ENCODE measurements at regions not wholly inside any gene's neighbourhood (a gene's known extent, or its start where the extent isn't known, plus 50 kb on each side); places are given as distances from the start of the nearest gene placed in this dataset.

DNA sequence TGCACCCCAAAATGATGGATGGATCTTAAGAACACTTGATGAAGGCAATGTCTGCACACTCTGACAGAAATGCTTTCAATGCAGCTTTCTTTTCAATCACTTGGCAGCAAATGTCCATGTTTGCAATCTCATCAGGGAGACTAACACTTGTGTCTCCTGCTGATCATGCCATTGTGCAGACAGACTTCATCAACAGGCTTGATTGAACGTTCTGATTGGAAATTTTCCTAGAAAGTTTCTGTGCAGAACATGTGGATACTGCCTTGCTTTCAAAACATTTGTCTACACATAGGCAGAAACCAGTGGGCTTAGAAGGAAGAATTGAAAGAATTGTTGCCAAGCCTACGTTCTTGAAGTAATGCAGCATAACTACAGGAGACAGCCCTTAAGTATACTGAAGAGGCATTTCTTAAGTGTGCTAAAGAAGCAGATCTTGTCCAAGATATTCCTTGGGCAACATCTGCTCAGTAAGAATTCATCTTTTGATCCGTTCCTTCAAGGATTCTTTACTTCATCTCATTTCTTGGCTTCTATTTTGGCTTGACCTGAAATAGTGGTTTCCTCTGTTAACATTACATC lies 120.4 kb upstream of the PLCB4 start:
- TF ChIP-seq, protein P1, sequence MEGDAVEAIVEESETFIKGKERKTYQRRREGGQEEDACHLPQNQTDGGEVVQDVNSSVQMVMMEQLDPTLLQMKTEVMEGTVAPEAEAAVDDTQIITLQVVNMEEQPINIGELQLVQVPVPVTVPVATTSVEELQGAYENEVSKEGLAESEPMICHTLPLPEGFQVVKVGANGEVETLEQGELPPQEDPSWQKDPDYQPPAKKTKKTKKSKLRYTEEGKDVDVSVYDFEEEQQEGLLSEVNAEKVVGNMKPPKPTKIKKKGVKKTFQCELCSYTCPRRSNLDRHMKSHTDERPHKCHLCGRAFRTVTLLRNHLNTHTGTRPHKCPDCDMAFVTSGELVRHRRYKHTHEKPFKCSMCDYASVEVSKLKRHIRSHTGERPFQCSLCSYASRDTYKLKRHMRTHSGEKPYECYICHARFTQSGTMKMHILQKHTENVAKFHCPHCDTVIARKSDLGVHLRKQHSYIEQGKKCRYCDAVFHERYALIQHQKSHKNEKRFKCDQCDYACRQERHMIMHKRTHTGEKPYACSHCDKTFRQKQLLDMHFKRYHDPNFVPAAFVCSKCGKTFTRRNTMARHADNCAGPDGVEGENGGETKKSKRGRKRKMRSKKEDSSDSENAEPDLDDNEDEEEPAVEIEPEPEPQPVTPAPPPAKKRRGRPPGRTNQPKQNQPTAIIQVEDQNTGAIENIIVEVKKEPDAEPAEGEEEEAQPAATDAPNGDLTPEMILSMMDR (IDR thresholded peaks at IDR 0.05) = no peak
- no peak for DNase-seq
- Mint-ChIP-seq H3K27me3 (ENCODE audit: low read depth, poor library complexity) (peaks cover 7% of the 10 kb centered on the region), H3K4me3 (no peak overlapping the region), H3K27ac (no peak overlapping the region), H3K4me1 (peaks cover 42% of the 10 kb centered on the region), H3K9me3 (no peaks in the 10 kb centered on the region), H3K36me3 (ENCODE audit: low read depth) (no peaks in the 10 kb centered on the region)

- no peak for DNase-seq
- Mint-ChIP-seq H3K4me1 (peaks cover 30% of the 10 kb centered on the region), H3K4me3 (no peak overlapping the region), H3K36me3 (ENCODE audit: low read depth) (no peaks in the 10 kb centered on the region), H3K27me3 (ENCODE audit: low read depth, poor library complexity) (peaks cover 7% of the 10 kb centered on the region), H3K27ac (peak overlapping the region; percentile 61), H3K9me3 (no peaks in the 10 kb centered on the region)
- TF ChIP-seq, protein P1 (IDR thresholded peaks at IDR 0.05) = no peak
Observed at GRCh38 chr20:8951164-8951563, 117.7 kb upstream of the PLCB4 start.

DNA sequence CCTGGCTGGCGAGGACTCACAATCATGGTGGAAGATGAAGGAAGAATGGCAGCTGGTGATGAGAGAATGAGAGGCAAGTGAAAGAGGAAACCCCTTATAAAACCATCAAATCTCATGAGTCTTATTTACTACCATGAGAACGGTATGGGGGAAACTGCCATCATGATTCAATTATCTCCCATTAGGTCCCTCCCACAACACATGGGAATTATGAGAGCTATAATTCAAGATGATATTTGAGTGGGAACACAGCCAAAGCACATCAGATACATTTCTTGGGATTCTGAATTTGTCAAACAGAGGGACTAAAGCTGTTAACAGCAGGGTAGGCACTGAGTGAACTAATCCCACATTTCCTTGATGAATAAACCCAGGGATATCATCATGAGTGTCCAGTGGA lies 116.2 kb upstream of the PLCB4 start:
- no peaks in the 10 kb centered on the region for H3K9me3 Mint-ChIP-seq
- no peak overlapping the region for H3K4me3 Mint-ChIP-seq
- peaks cover 23% of the 10 kb centered on the region for H3K4me1 Mint-ChIP-seq
- no peak for DNase-seq
- H3K36me3 Mint-ChIP-seq (ENCODE audit: low read depth) = no peaks in the 10 kb centered on the region
- TF ChIP-seq, protein P1 (IDR thresholded peaks at IDR 0.05) = no peak
- H3K27ac Mint-ChIP-seq = peak overlapping the region; percentile 42
- peaks cover 7% of the 10 kb centered on the region for H3K27me3 Mint-ChIP-seq (ENCODE audit: low read depth, poor library complexity)

GRCh38 chr20:8953300-8953699 lies 115.6 kb upstream of the PLCB4 start:
- no peak for DNase-seq
- no peaks in the 10 kb centered on the region for H3K9me3 Mint-ChIP-seq
- peaks cover 23% of the 10 kb centered on the region for H3K4me1 Mint-ChIP-seq
- TF ChIP-seq, protein P1 (IDR thresholded peaks at IDR 0.05) = no peak
- no peaks in the 10 kb centered on the region for H3K36me3 Mint-ChIP-seq (ENCODE audit: low read depth)
- peaks cover 7% of the 10 kb centered on the region for H3K27me3 Mint-ChIP-seq (ENCODE audit: low read depth, poor library complexity)
- H3K27ac Mint-ChIP-seq = peak overlapping the region; percentile 55
- H3K4me3 Mint-ChIP-seq = no peak overlapping the region

- Mint-ChIP-seq H3K36me3 (ENCODE audit: low read depth) (no peaks in the 10 kb centered on the region), H3K27me3 (ENCODE audit: low read depth, poor library complexity) (peaks cover 3% of the 10 kb centered on the region), H3K9me3 (no peaks in the 10 kb centered on the region), H3K4me1 (peaks cover 11% of the 10 kb centered on the region), H3K4me3 (no peak overlapping the region), H3K27ac (no peak overlapping the region)
- DNase-seq = no peak
- TF ChIP-seq, protein P1 (IDR thresholded peaks at IDR 0.05) = no peak
Observed at GRCh38 chr20:8960241-8960640, 108.6 kb upstream of the PLCB4 start.

DNA sequence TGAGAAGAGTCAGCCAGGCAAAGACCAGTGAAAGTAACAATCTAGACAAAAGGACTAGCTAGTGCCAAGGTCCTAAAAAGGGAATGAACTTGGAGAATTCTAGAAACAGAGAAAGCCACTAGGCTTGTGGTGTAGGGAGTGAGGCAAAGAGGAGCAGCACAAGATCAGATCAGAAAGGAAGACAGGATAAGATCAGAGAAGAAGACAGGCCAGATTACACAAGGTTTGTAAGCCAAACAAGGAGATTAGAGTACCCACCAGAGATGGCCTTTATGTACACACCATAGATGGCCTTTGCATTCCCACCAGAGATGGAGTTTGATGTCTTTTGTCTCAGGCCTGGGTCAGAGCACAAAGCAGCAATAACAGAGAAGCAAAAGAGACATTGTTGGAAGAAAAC lies 105.6 kb upstream of the PLCB4 start:
- TF ChIP-seq, protein P1 (IDR thresholded peaks at IDR 0.05) = no peak
- no peak overlapping the region for H3K27ac Mint-ChIP-seq
- DNase-seq = no peak
- peaks cover 13% of the 10 kb centered on the region for H3K9me3 Mint-ChIP-seq
- peaks cover 3% of the 10 kb centered on the region for H3K27me3 Mint-ChIP-seq (ENCODE audit: low read depth, poor library complexity)
- no peak overlapping the region for H3K4me3 Mint-ChIP-seq
- H3K36me3 Mint-ChIP-seq (ENCODE audit: low read depth) = peaks cover 12% of the 10 kb centered on the region
- peaks cover 16% of the 10 kb centered on the region for H3K4me1 Mint-ChIP-seq

All from nephron progenitor cell (in vitro differentiated cells).